ENCODE measurements at regions not wholly inside any gene's neighbourhood (a gene's known extent, or its start where the extent isn't known, plus 50 kb on each side); places are given as distances from the start of the nearest gene placed in this dataset.

DNA sequence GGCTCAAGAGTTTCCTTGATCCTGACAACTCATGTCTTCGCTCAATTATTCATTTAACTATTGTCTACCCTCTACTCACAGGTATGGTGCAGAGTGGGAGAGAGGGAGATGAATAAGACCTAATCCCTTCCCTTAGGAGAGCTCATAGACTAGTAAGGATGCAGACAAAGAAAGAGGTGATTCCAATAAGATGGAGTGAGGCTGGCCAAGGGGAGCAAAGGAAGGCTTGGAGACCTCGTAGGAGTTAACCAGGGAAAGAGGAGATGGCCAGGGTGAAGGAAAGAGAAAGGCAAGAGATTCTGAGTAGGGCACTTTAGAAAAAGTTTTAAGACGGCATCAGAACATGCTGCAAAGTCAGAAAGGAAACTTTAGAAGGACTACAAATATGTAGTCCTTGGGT, 588.5 kb downstream of the VRK1 start:
- no peaks in the 10 kb centered on the region for H3K36me3 ChIP-seq (ENCODE audit: control insufficient read depth, insufficient read depth, low read length)
- H3K9me3 ChIP-seq (ENCODE audit: control insufficient read depth, insufficient read depth, low read length) = no peaks in the 10 kb centered on the region
- no peak for DNase-seq (ENCODE audit: low read depth, low spot score)
- no peaks in the 10 kb centered on the region for H3K27me3 ChIP-seq (ENCODE audit: control insufficient read depth, insufficient read depth, low read length)
- no peak overlapping the region for H3K4me3 ChIP-seq (ENCODE audit: low read length)
- whole genome bisulfite sequencing (ENCODE audit: insufficient coverage, insufficient read length) = no CpG with 5 or more reads among the region's 3 CpGs
- H3K4me1 ChIP-seq (ENCODE audit: control insufficient read depth, insufficient read depth, low read length) = peaks cover 3% of the 10 kb centered on the region
- H3K27ac ChIP-seq (ENCODE audit: low read length) = no peak overlapping the region

DNA sequence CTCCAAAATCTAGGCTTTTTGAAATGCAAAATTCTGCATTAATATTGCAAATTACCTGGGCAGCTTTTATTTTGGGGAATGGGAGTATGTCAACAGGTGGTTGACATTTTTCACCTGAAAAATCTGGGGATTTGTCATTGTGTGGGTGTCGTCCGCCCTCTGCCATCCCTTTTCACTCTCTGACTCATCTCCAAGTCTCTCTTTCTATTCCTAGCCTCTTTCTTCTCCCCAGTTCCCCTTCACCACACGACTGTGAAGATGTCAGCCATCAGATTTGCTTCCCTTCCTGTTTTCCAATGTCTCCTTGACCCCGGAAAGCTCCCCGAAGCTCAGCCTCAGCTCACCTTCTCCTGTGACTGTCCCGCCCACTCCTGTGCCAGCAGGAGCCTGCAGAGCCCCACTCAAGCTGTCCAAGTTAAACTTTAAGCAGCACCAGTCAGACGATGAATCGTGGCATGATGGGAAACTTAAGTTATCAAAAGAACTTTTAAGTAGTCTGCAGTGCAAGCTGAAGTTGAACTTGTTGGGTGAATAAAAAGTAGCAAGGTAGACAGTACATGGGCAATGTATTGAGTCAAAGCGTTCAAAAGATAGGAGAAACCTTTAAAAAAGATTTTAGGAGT, 590.2 kb downstream of the VRK1 start:
- Histone ChIP-seq H3K4me3 (ENCODE audit: low read length) (no peak overlapping the region), H3K27me3 (ENCODE audit: control insufficient read depth, insufficient read depth, low read length) (no peaks in the 10 kb centered on the region), H3K9me3 (ENCODE audit: control insufficient read depth, insufficient read depth, low read length) (no peaks in the 10 kb centered on the region), H3K36me3 (ENCODE audit: control insufficient read depth, insufficient read depth, low read length) (no peaks in the 10 kb centered on the region), H3K4me1 (ENCODE audit: control insufficient read depth, insufficient read depth, low read length) (peaks cover 3% of the 10 kb centered on the region), H3K27ac (ENCODE audit: low read length) (no peak overlapping the region)
- no peak for DNase-seq (ENCODE audit: low read depth, low spot score)
- no CpG with 5 or more reads among the region's 9 CpGs for WGBS (ENCODE audit: insufficient coverage, insufficient read length)

DNA sequence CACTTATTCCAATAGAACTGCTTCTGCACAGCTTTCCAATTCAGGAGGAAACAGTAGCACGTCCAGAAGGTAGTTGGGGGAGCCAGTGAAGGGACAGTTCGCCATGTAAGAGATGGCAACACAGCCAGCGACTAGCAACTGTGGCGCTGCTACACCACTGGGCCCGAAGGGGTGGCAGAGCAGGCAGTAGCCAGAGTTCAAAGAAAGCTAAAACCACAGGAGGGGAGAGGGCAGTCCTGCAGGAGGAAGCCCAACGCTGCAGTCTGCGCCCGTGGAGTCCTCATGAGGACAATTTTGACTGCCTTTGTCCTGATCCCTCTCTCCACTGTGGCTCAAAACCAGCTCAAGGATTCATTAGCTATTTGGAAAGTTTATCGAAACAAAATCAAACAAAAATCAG, 591.2 kb downstream of the VRK1 start:
- Histone ChIP-seq H3K27me3 (ENCODE audit: control insufficient read depth, insufficient read depth, low read length) (no peaks in the 10 kb centered on the region), H3K36me3 (ENCODE audit: control insufficient read depth, insufficient read depth, low read length) (no peaks in the 10 kb centered on the region), H3K9me3 (ENCODE audit: control insufficient read depth, insufficient read depth, low read length) (no peaks in the 10 kb centered on the region), H3K4me1 (ENCODE audit: control insufficient read depth, insufficient read depth, low read length) (peaks cover 3% of the 10 kb centered on the region), H3K4me3 (ENCODE audit: low read length) (no peak overlapping the region), H3K27ac (ENCODE audit: low read length) (no peak overlapping the region)
- no CpG with 5 or more reads among the region's 9 CpGs for WGBS (ENCODE audit: insufficient coverage, insufficient read length)
- DNase-seq (ENCODE audit: low read depth, low spot score) = no peak

DNA sequence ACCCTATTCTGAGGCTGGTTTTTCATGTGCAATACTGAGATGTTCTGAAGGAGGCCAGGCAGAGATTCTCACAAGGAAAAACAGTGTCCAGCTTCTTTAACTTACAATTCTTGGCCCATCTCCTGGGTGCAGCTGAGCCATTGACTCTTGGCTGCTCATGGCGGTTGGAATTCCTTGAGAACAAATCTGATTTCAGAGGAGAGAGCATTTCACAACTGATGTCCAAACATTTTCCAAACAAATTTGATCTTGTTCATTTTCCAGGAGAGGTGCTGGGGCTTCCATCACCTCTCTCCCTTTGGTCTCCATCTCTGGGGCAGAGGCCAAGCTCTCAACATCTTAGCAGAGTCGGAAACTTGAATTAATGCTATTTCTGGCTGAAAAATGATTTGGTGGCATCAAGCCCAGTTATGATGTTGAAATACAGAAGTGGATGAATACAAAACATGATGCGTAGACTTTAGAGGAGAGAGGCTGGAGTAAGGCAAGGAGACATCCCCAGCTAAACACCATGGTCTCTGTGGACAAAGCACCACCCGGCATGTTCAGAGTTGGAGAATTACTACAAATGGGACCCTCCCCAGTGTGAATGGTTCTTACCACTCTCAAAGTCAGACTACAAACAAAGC, 593.0 kb downstream of the VRK1 start:
- H3K4me1 ChIP-seq (ENCODE audit: control insufficient read depth, insufficient read depth, low read length) = peaks cover 5% of the 10 kb centered on the region
- H3K4me3 ChIP-seq (ENCODE audit: low read length) = no peak overlapping the region
- no CpG with 5 or more reads among the region's 4 CpGs for WGBS (ENCODE audit: insufficient coverage, insufficient read length)
- H3K36me3 ChIP-seq (ENCODE audit: control insufficient read depth, insufficient read depth, low read length) = no peaks in the 10 kb centered on the region
- H3K27ac ChIP-seq (ENCODE audit: low read length) = no peak overlapping the region
- H3K27me3 ChIP-seq (ENCODE audit: control insufficient read depth, insufficient read depth, low read length) = no peaks in the 10 kb centered on the region
- no peaks in the 10 kb centered on the region for H3K9me3 ChIP-seq (ENCODE audit: control insufficient read depth, insufficient read depth, low read length)
- no peak for DNase-seq (ENCODE audit: low read depth, low spot score)

DNA sequence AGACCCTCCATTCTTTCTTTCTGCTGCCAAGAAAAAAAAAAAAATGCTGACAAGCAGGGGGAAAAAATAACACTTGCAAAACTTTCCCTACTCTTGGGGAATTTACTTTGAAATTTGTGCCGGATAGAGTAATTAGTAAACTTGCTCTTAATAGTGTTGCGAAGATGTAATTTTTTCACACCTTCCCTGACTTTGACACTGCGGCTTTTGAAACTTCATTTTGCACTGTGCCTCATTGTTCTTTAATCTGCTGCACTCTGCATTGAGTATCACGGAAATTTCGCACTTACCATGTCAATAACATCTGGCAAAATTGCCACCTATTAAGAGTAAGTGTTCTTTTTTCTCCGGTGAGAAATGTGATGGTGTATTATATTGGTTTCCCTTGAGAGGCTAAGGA, 596.1 kb downstream of the VRK1 start:
- WGBS (ENCODE audit: insufficient coverage, insufficient read length) = no CpG with 5 or more reads among the region's 6 CpGs
- no peaks in the 10 kb centered on the region for H3K27me3 ChIP-seq (ENCODE audit: control insufficient read depth, insufficient read depth, low read length)
- no peaks in the 10 kb centered on the region for H3K36me3 ChIP-seq (ENCODE audit: control insufficient read depth, insufficient read depth, low read length)
- DNase-seq (ENCODE audit: low read depth, low spot score) = no peak
- H3K4me3 ChIP-seq (ENCODE audit: low read length) = no peak overlapping the region
- peaks cover 5% of the 10 kb centered on the region for H3K4me1 ChIP-seq (ENCODE audit: control insufficient read depth, insufficient read depth, low read length)
- H3K9me3 ChIP-seq (ENCODE audit: control insufficient read depth, insufficient read depth, low read length) = no peaks in the 10 kb centered on the region
- H3K27ac ChIP-seq (ENCODE audit: low read length) = no peak overlapping the region

DNA sequence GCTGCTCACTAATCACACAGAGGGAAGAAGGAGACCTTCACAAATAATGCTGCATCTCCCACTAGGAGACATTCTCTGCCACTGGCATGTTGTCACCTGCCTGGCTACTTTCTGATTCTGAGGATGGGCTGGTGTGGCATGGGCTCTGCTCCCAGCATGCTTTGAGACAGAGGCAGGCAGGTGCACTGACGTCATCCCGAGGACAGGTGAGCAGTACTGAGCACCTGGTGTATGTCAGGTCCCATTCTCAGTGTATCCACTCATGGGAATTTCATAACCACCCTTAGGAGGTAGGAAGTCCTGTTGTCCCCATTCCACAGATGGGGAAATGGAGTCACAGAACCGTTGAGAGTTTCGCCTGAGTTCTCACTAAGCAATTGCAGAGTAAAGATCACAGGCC, 597.9 kb downstream of the VRK1 start:
- H3K36me3 ChIP-seq (ENCODE audit: control insufficient read depth, insufficient read depth, low read length) = no peaks in the 10 kb centered on the region
- WGBS (ENCODE audit: insufficient coverage, insufficient read length) = no CpG with 5 or more reads among the region's 4 CpGs
- no peaks in the 10 kb centered on the region for H3K27me3 ChIP-seq (ENCODE audit: control insufficient read depth, insufficient read depth, low read length)
- H3K9me3 ChIP-seq (ENCODE audit: control insufficient read depth, insufficient read depth, low read length) = no peaks in the 10 kb centered on the region
- no peak for DNase-seq (ENCODE audit: low read depth, low spot score)
- H3K4me3 ChIP-seq (ENCODE audit: low read length) = no peak overlapping the region
- peaks cover 1% of the 10 kb centered on the region; the same call in 1 of the 2 replicates for H3K4me1 ChIP-seq (ENCODE audit: control insufficient read depth, insufficient read depth, low read length)
- no peak overlapping the region for H3K27ac ChIP-seq (ENCODE audit: low read length)

DNA sequence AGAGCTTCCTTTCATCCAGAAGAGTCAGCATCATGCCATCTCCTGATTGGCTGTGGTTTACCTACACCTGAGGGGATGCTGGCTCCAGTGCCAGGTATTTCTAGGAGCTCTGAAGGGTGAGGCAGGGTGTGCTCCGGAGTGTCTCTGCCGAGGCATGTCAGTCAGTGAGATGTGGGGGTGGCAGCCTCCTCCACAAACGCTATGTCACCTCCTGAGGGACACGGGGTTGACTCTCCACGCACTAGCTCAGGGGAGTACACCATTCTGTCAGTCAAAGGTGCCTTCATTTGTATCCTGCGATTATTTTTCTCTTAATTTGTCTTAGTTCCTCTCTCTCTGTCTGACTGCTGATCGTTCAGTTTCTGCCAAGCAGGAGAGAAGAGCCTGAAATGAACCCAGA, 604.5 kb downstream of the VRK1 start:
- H3K4me1 ChIP-seq (ENCODE audit: control insufficient read depth, insufficient read depth, low read length) = no peaks in the 10 kb centered on the region
- no peaks in the 10 kb centered on the region for H3K36me3 ChIP-seq (ENCODE audit: control insufficient read depth, insufficient read depth, low read length)
- H3K9me3 ChIP-seq (ENCODE audit: control insufficient read depth, insufficient read depth, low read length) = no peaks in the 10 kb centered on the region
- WGBS (ENCODE audit: insufficient coverage, insufficient read length) = no CpG with 5 or more reads among the region's 7 CpGs
- no peak overlapping the region for H3K4me3 ChIP-seq (ENCODE audit: low read length)
- no peak for DNase-seq (ENCODE audit: low read depth, low spot score)
- H3K27me3 ChIP-seq (ENCODE audit: control insufficient read depth, insufficient read depth, low read length) = no peaks in the 10 kb centered on the region
- no peak overlapping the region for H3K27ac ChIP-seq (ENCODE audit: low read length)

DNA sequence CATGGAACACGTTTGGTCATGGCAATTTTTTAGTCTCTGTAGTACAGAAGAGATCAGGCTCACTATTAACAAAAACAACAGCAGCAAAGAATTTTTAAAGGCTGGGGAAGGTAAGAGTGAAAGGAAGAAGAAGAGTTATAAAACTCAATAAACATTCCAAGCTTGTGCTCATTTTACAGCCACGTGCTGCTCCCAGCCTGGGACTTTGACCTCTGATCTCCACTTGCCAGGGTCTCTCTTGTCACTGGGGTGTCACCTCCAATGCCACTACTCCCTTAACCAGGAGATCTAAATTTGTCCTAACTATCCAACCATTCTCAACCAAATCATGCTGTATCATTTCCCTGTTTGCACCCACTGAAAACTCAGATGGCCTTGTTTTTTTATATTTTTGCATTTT, 605.1 kb downstream of the VRK1 start:
- H3K27me3 ChIP-seq (ENCODE audit: control insufficient read depth, insufficient read depth, low read length) = no peaks in the 10 kb centered on the region
- no peaks in the 10 kb centered on the region for H3K36me3 ChIP-seq (ENCODE audit: control insufficient read depth, insufficient read depth, low read length)
- H3K4me1 ChIP-seq (ENCODE audit: control insufficient read depth, insufficient read depth, low read length) = 0 out of 2 replicates have a peak, but pooled peaks cover 2% of the 10 kb centered on the region
- DNase-seq (ENCODE audit: low read depth, low spot score) = no peak
- no peaks in the 10 kb centered on the region for H3K9me3 ChIP-seq (ENCODE audit: control insufficient read depth, insufficient read depth, low read length)
- H3K4me3 ChIP-seq (ENCODE audit: low read length) = no peak overlapping the region
- H3K27ac ChIP-seq (ENCODE audit: low read length) = no peak overlapping the region
- WGBS (ENCODE audit: insufficient coverage, insufficient read length) = no CpG with 5 or more reads among the region's 2 CpGs

DNA sequence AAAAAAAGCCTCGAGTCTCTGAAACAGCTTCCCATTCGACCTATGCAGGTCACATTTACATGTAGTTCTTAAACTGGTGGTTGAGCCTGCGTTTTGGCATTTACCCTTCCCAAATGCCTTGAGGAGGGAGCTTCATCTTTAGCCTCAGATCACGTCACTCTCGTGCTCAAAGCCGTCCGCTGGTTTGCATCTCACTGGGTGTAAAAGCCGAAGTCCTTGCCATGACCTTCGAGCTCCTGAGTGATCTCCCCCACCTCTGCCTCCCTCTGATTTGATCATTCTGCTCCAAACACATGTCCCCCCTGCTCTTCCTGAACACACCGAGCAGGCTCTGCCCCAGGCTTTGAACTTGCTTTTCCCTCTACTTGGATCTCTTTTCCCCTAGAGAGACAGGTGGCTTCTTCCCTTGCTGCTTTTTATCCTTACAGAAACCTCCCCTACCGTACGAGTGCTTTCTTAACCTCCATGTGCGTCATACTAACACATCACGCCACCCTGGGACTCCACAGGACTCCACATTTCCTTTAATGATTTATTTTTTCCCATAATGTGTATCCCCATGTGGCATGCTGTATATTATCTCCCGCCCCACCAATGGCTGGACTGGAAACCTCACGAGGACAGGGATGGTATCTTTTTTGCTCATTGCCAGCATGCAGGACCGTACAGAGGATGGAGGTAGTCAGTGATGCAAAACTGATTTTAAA, 610.7 kb downstream of the VRK1 start:
- Histone ChIP-seq H3K36me3 (ENCODE audit: control insufficient read depth, insufficient read depth, low read length) (no peaks in the 10 kb centered on the region), H3K4me3 (ENCODE audit: low read length) (no peak overlapping the region), H3K27me3 (ENCODE audit: control insufficient read depth, insufficient read depth, low read length) (no peaks in the 10 kb centered on the region), H3K9me3 (ENCODE audit: control insufficient read depth, insufficient read depth, low read length) (no peaks in the 10 kb centered on the region), H3K27ac (ENCODE audit: low read length) (no peak overlapping the region), H3K4me1 (ENCODE audit: control insufficient read depth, insufficient read depth, low read length) (peaks cover 2% of the 10 kb centered on the region; the same call in 1 of the 2 replicates)
- no peak for DNase-seq (ENCODE audit: low read depth, low spot score)
- WGBS (ENCODE audit: insufficient coverage, insufficient read length) = no CpG with 5 or more reads among the region's 17 CpGs

DNA sequence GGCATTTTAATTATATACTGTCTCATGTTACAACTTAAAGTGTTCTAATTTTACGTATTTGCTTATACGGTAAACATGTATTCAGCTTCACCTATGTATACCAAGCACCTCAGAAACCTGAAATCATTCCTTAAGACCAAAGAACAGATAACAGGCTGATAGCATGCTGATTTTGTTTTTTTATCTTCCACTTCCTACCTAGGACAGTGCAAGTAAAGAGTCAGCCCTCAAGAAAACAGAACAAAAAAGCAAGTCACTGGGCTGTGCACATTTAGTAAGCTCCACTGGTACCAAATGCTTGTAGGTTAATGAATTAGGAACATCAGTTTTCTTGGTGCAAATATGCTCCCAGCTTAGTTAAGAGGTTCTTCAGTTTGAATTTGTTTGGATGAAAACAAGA, 611.3 kb downstream of the VRK1 start:
- Histone ChIP-seq H3K36me3 (ENCODE audit: control insufficient read depth, insufficient read depth, low read length) (no peaks in the 10 kb centered on the region), H3K27me3 (ENCODE audit: control insufficient read depth, insufficient read depth, low read length) (no peaks in the 10 kb centered on the region), H3K4me3 (ENCODE audit: low read length) (no peak overlapping the region), H3K9me3 (ENCODE audit: control insufficient read depth, insufficient read depth, low read length) (no peaks in the 10 kb centered on the region), H3K4me1 (ENCODE audit: control insufficient read depth, insufficient read depth, low read length) (peaks cover 2% of the 10 kb centered on the region; the same call in 1 of the 2 replicates), H3K27ac (ENCODE audit: low read length) (no peak overlapping the region)
- no CpG with 5 or more reads among the region's 2 CpGs for WGBS (ENCODE audit: insufficient coverage, insufficient read length)
- DNase-seq (ENCODE audit: low read depth, low spot score) = no peak
